ENCODE measurements at regions not wholly inside any gene's neighbourhood (a gene's known extent, or its start where the extent isn't known, plus 50 kb on each side); places are given as distances from the start of the nearest gene placed in this dataset.

GRCh38 chr5:30880514-30880913 lies 313.0 kb upstream of the CDH6 start:
- Histone ChIP-seq H3K4me3 (ENCODE audit: low read length) (no peak overlapping the region), H3K27ac (ENCODE audit: low read depth in 1 of 2, low read length in 2 of 2) (no peak overlapping the region), H3K9me3 (ENCODE audit: control insufficient read depth in 1 of 2, insufficient read depth in 1 of 2, low read length in 2 of 2) (no peaks in the 10 kb centered on the region), H3K4me1 (ENCODE audit: insufficient read depth, low read length) (no peaks in the 10 kb centered on the region), H3K36me3 (ENCODE audit: insufficient read depth, low read length) (no peaks in the 10 kb centered on the region), H3K27me3 (ENCODE audit: control insufficient read depth in 1 of 2, insufficient read depth in 2 of 2, low read length in 2 of 2) (no peaks in the 10 kb centered on the region)
- TF ChIP-seq, protein P1, sequence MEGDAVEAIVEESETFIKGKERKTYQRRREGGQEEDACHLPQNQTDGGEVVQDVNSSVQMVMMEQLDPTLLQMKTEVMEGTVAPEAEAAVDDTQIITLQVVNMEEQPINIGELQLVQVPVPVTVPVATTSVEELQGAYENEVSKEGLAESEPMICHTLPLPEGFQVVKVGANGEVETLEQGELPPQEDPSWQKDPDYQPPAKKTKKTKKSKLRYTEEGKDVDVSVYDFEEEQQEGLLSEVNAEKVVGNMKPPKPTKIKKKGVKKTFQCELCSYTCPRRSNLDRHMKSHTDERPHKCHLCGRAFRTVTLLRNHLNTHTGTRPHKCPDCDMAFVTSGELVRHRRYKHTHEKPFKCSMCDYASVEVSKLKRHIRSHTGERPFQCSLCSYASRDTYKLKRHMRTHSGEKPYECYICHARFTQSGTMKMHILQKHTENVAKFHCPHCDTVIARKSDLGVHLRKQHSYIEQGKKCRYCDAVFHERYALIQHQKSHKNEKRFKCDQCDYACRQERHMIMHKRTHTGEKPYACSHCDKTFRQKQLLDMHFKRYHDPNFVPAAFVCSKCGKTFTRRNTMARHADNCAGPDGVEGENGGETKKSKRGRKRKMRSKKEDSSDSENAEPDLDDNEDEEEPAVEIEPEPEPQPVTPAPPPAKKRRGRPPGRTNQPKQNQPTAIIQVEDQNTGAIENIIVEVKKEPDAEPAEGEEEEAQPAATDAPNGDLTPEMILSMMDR (IDR thresholded peaks at IDR 0.05): no peak
- DNase-seq: no peak
- ChIA-PET POLR2A (no interaction called here), CTCF (no interaction called here)
- Mint-ChIP-seq H3K4me3 (no peak overlapping the region), H3K27me3 (no peaks in the 10 kb centered on the region), H3K4me1 (ENCODE audit: low read depth) (no peaks in the 10 kb centered on the region), H3K27ac (no peak overlapping the region), H3K36me3 (ENCODE audit: low read depth) (no peaks in the 10 kb centered on the region), H3K9me3 (peaks cover 16% of the 10 kb centered on the region)
- intact Hi-C loops (cut with DNase I, micrococcal nuclease): no loop called here
- ATAC-seq (ENCODE audit: poor library complexity): no peak

- H3K4me3 Mint-ChIP-seq: no peak overlapping the region
- ATAC-seq (ENCODE audit: poor library complexity) (no peak), DNase-seq (no peak)
- intact Hi-C loops (cut with DNase I, micrococcal nuclease): no loop called here
- peaks cover 12% of the 10 kb centered on the region for H3K9me3 Mint-ChIP-seq
- H3K27me3 Mint-ChIP-seq: no peaks in the 10 kb centered on the region
- H3K27ac Mint-ChIP-seq: no peak overlapping the region
- Histone ChIP-seq H3K36me3 (ENCODE audit: insufficient read depth, low read length) (no peaks in the 10 kb centered on the region), H3K9me3 (ENCODE audit: control insufficient read depth in 1 of 2, insufficient read depth in 1 of 2, low read length in 2 of 2) (no peaks in the 10 kb centered on the region), H3K4me3 (ENCODE audit: low read length) (no peak overlapping the region), H3K27me3 (ENCODE audit: control insufficient read depth in 1 of 2, insufficient read depth in 2 of 2, low read length in 2 of 2) (no peaks in the 10 kb centered on the region), H3K27ac (ENCODE audit: low read depth in 1 of 2, low read length in 2 of 2) (no peak overlapping the region), H3K4me1 (ENCODE audit: insufficient read depth, low read length) (no peaks in the 10 kb centered on the region)
- ChIA-PET CTCF (no interaction called here), POLR2A (no interaction called here)
- H3K36me3 Mint-ChIP-seq (ENCODE audit: low read depth): no peaks in the 10 kb centered on the region
- no peaks in the 10 kb centered on the region for H3K4me1 Mint-ChIP-seq (ENCODE audit: low read depth)
- TF ChIP-seq, protein P1 (IDR thresholded peaks at IDR 0.05): no peak
These were observed 313.6 kb upstream of the CDH6 start for GRCh38 chr5:30879887-30880286.

DNA sequence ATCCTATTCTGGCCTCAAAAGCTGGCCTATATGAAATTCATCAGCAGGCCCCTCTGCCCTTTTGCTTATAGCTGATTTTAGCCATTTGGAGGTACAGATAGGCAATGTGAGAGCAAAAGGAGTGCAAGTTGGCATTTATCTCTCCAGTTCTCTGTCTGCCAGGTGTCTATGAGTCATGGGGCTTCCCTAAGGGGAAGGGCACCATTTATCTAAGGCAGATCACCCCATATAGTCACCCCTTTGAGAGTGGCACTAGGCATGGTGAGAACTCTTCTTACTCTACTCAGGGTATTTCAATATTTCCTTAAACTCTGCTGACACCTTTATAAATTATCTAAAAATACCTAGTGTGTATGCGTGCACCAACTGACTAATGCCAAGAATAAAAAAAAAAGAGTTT lies 314.7 kb upstream of the CDH6 start:
- Mint-ChIP-seq H3K27ac (no peak overlapping the region), H3K36me3 (ENCODE audit: low read depth) (no peaks in the 10 kb centered on the region), H3K4me3 (no peak overlapping the region), H3K9me3 (peaks cover 7% of the 10 kb centered on the region), H3K27me3 (no peaks in the 10 kb centered on the region), H3K4me1 (ENCODE audit: low read depth) (no peaks in the 10 kb centered on the region)
- intact Hi-C loops (cut with DNase I, micrococcal nuclease): no loop called here
- TF ChIP-seq, protein P1 (IDR thresholded peaks at IDR 0.05): no peak
- Histone ChIP-seq H3K4me1 (ENCODE audit: insufficient read depth, low read length) (no peaks in the 10 kb centered on the region), H3K27ac (ENCODE audit: low read depth in 1 of 2, low read length in 2 of 2) (no peak overlapping the region), H3K36me3 (ENCODE audit: insufficient read depth, low read length) (no peaks in the 10 kb centered on the region), H3K9me3 (ENCODE audit: control insufficient read depth in 1 of 2, insufficient read depth in 1 of 2, low read length in 2 of 2) (no peaks in the 10 kb centered on the region), H3K27me3 (ENCODE audit: control insufficient read depth in 1 of 2, insufficient read depth in 2 of 2, low read length in 2 of 2) (no peaks in the 10 kb centered on the region), H3K4me3 (ENCODE audit: low read length) (no peak overlapping the region)
- ChIA-PET POLR2A (no interaction called here), CTCF (no interaction called here)
- no peak for DNase-seq
- no peak for ATAC-seq (ENCODE audit: poor library complexity)

Data from CD4-positive, alpha-beta T cell (primary cell).